Mesendoderm (in vitro differentiated cells): ENCODE measurements at regions not wholly inside any gene's neighbourhood (a gene's known extent, or its start where the extent isn't known, plus 50 kb on each side); places are given as distances from the start of the nearest gene placed in this dataset.
"Not testable (repeated sequence)": the region's sequence is repeated elsewhere in the genome, so short reads cannot be mapped to it uniquely, and the experiment has no call there.

Experiments
- DNase-seq: peaks from one replicate; pipeline ENCODE4 v3.0.0; 2013
- H2AK5ac ChIP-seq: 2 replicates; pipeline ENCODE4 v1.6.1; 2013; ENCODE audit warnings: low read length, inconsistent platforms
- H2BK120ac ChIP-seq: 2 replicates; pipeline ENCODE4 v1.6.1; 2013; ENCODE audit warnings: low read depth, mild to moderate bottlenecking, low read length, moderate library complexity, mixed read lengths
- H2BK15ac ChIP-seq: replicated peaks from 2 replicates; pipeline ENCODE4 v1.6.1; 2013; ENCODE audit warnings: low read depth, mild to moderate bottlenecking, moderate library complexity
- H2BK5ac ChIP-seq: 2 replicates; pipeline ENCODE4 v1.6.1; 2013; ENCODE audit warnings: low read length, inconsistent platforms
- H3K18ac ChIP-seq: 2 replicates; pipeline ENCODE4 v1.6.1; 2013; ENCODE audit warnings: mild to moderate bottlenecking, low read length, mixed read lengths
- H3K23ac ChIP-seq: one replicate; pipeline ENCODE4 v1.6.1; 2013; ENCODE audit warnings: low read length
- H3K27ac ChIP-seq: 2 replicates; pipeline ENCODE4 v1.5.1; 2013; ENCODE audit warnings: low read depth, mild to moderate bottlenecking, inconsistent platforms, low read length, moderate library complexity
- H3K27me3 ChIP-seq: 2 replicates; pipeline ENCODE4 v1.6.1; 2013; ENCODE audit warnings: low read length, control low read depth, mild to moderate bottlenecking, inconsistent platforms; ENCODE audit not compliant: insufficient read depth, poor library complexity
- H3K36me3 ChIP-seq: 2 replicates; pipeline ENCODE4 v1.6.1; 2013; ENCODE audit warnings: low read length, inconsistent platforms; ENCODE audit not compliant: control insufficient read depth, insufficient read depth
- H3K4ac ChIP-seq: one replicate; pipeline ENCODE4 v1.6.1; 2013; ENCODE audit warnings: low read depth, mild to moderate bottlenecking, low read length, moderate library complexity
- H3K4me1 ChIP-seq: 2 replicates; pipeline ENCODE4 v1.6.1; 2013; ENCODE audit warnings: low read depth, low read length, inconsistent platforms; ENCODE audit not compliant: control insufficient read depth
- H3K4me2 ChIP-seq: 2 replicates; pipeline ENCODE4 v1.6.1; 2013; ENCODE audit warnings: low read length
- H3K4me3 ChIP-seq: 2 replicates; pipeline ENCODE4 v1.5.1; 2013; ENCODE audit warnings: mild to moderate bottlenecking, low read length
- H3K56ac ChIP-seq: one replicate; pipeline ENCODE4 v1.6.1; 2013; ENCODE audit warnings: low read length
- H3K79me1 ChIP-seq: 2 replicates; pipeline ENCODE4 v1.6.1; 2013; ENCODE audit warnings: low read length, inconsistent platforms
- H3K79me2 ChIP-seq: 2 replicates; pipeline ENCODE4 v1.6.1; 2013; ENCODE audit warnings: mild to moderate bottlenecking, low read length; ENCODE audit not compliant: control insufficient read depth, insufficient read depth
- H3K9ac ChIP-seq: 2 replicates; pipeline ENCODE4 v1.6.1; 2013; ENCODE audit warnings: low read length, inconsistent platforms
- H4K5ac ChIP-seq: one replicate; pipeline ENCODE4 v1.6.1; 2013; ENCODE audit warnings: low read length
- H4K8ac ChIP-seq: one replicate; pipeline ENCODE4 v1.6.1; 2013; ENCODE audit warnings: low read depth, mild to moderate bottlenecking, control low read depth, low read length, moderate library complexity
- WGBS: extraction: QIAGEN DNeasy Blood & Tissue Kit; methylation state at CpG from one replicate; pipeline ENCODE4 v1.1.7; 2013; ENCODE audit warnings: low lambda C conversion rate, missing lambda C conversion rate; ENCODE audit not compliant: insufficient coverage; ENCODE audit errors: extremely low coverage; 5-methylcytosine and 5-hydroxymethylcytosine counted together

GRCh38 chr11:29219531-29219930 is 797.3 kb downstream of the KCNA4 start:
- not testable (repeated sequence) for H3K18ac ChIP-seq, H3K79me2 ChIP-seq, H3K27ac ChIP-seq, H3K4me2 ChIP-seq, H3K27me3 ChIP-seq, H2BK120ac ChIP-seq, H2AK5ac ChIP-seq, H2BK15ac ChIP-seq, H3K4me3 ChIP-seq, H3K56ac ChIP-seq, H3K79me1 ChIP-seq, H3K4me1 ChIP-seq, H3K9ac ChIP-seq, H2BK5ac ChIP-seq, H3K36me3 ChIP-seq, H4K5ac ChIP-seq, H3K23ac ChIP-seq, DNase-seq, H4K8ac ChIP-seq, H3K4ac ChIP-seq
- no CpG with 5 or more reads among the region's 1 CpG for WGBS

- Histone ChIP-seq H3K4me2 (no peak overlapping the region), H3K79me1 (no peaks in the 10 kb centered on the region), H3K27me3 (no peaks in the 10 kb centered on the region), H3K18ac (no peak overlapping the region), H2BK120ac (no peak overlapping the region), H3K9ac (no peak overlapping the region), H3K4me3 (no peak overlapping the region), H2AK5ac (no peak overlapping the region), H2BK15ac (no peak overlapping the region), H2BK5ac (no peak overlapping the region), H4K5ac (no peak overlapping the region), H3K4me1 (no peaks in the 10 kb centered on the region), H3K79me2 (no peaks in the 10 kb centered on the region), H4K8ac (no peak overlapping the region), H3K4ac (no peak overlapping the region), H3K56ac (no peak overlapping the region), H3K36me3 (no peaks in the 10 kb centered on the region), H3K27ac (no peak overlapping the region), H3K23ac (no peak overlapping the region)
- no peak for DNase-seq
These were observed 798.9 kb downstream of the KCNA4 start for GRCh38 chr11:29217901-29218300.

- H3K4me3 ChIP-seq: no peak overlapping the region
- H4K5ac ChIP-seq: no peak overlapping the region
- H3K79me2 ChIP-seq: no peaks in the 10 kb centered on the region
- no peak overlapping the region for H3K23ac ChIP-seq
- no peak overlapping the region for H3K18ac ChIP-seq
- no peak overlapping the region for H4K8ac ChIP-seq
- no CpG with 5 or more reads among the region's 4 CpGs for WGBS
- no peaks in the 10 kb centered on the region for H3K79me1 ChIP-seq
- no peak overlapping the region for H3K4me2 ChIP-seq
- no peak for DNase-seq
- H2BK15ac ChIP-seq: no peak overlapping the region
- no peak overlapping the region for H3K27ac ChIP-seq
- H2AK5ac ChIP-seq: no peak overlapping the region
- no peak overlapping the region for H2BK120ac ChIP-seq
- H2BK5ac ChIP-seq: no peak overlapping the region
- H3K4me1 ChIP-seq: no peaks in the 10 kb centered on the region
- H3K27me3 ChIP-seq: no peaks in the 10 kb centered on the region
- no peaks in the 10 kb centered on the region for H3K36me3 ChIP-seq
- H3K56ac ChIP-seq: no peak overlapping the region
- H3K4ac ChIP-seq: no peak overlapping the region
- H3K9ac ChIP-seq: no peak overlapping the region
These were observed 802.0 kb downstream of the KCNA4 start for GRCh38 chr11:29214833-29215232.

GRCh38 chr11:29211202-29211601 is 805.6 kb downstream of the KCNA4 start:
- Histone ChIP-seq H3K4me3 (no peak overlapping the region), H3K4me1 (no peaks in the 10 kb centered on the region), H4K8ac (no peak overlapping the region), H4K5ac (no peak overlapping the region), H3K56ac (no peak overlapping the region), H3K27ac (no peak overlapping the region), H3K79me2 (no peaks in the 10 kb centered on the region), H3K9ac (no peak overlapping the region), H2BK5ac (no peak overlapping the region), H2BK120ac (no peak overlapping the region), H3K4ac (no peak overlapping the region), H3K4me2 (no peak overlapping the region), H2AK5ac (no peak overlapping the region), H3K18ac (no peak overlapping the region), H3K27me3 (no peaks in the 10 kb centered on the region), H3K36me3 (no peaks in the 10 kb centered on the region), H3K79me1 (no peaks in the 10 kb centered on the region), H3K23ac (no peak overlapping the region), H2BK15ac (no peak overlapping the region)
- DNase-seq: no peak
- no CpG with 5 or more reads among the region's 3 CpGs for WGBS

GRCh38 chr11:29210426-29210825 is 806.4 kb downstream of the KCNA4 start:
- Histone ChIP-seq H2AK5ac (no peak overlapping the region), H3K27me3 (no peaks in the 10 kb centered on the region), H3K36me3 (no peaks in the 10 kb centered on the region), H3K18ac (no peak overlapping the region), H3K4me3 (no peak overlapping the region), H3K79me1 (no peaks in the 10 kb centered on the region), H3K23ac (no peak overlapping the region), H3K4me2 (no peak overlapping the region), H3K4ac (no peak overlapping the region), H3K9ac (no peak overlapping the region), H3K56ac (no peak overlapping the region), H2BK15ac (no peak overlapping the region), H3K4me1 (no peaks in the 10 kb centered on the region), H3K27ac (no peak overlapping the region), H4K5ac (no peak overlapping the region), H4K8ac (no peak overlapping the region), H2BK120ac (no peak overlapping the region), H3K79me2 (no peaks in the 10 kb centered on the region), H2BK5ac (no peak overlapping the region)
- DNase-seq: no peak
- WGBS: no CpG with 5 or more reads among the region's 2 CpGs

- Histone ChIP-seq H3K4me1 (no peaks in the 10 kb centered on the region), H3K79me1 (no peaks in the 10 kb centered on the region), H3K9ac (no peak overlapping the region), H2BK15ac (no peak overlapping the region), H3K4me3 (no peak overlapping the region), H3K4me2 (no peak overlapping the region), H3K79me2 (no peaks in the 10 kb centered on the region), H3K23ac (no peak overlapping the region), H3K4ac (no peak overlapping the region), H3K27me3 (no peaks in the 10 kb centered on the region), H2BK120ac (no peak overlapping the region), H3K36me3 (no peaks in the 10 kb centered on the region), H2BK5ac (no peak overlapping the region), H3K56ac (no peak overlapping the region), H3K27ac (no peak overlapping the region), H4K5ac (no peak overlapping the region), H4K8ac (no peak overlapping the region), H2AK5ac (no peak overlapping the region), H3K18ac (no peak overlapping the region)
- WGBS: no CpG with 5 or more reads among the region's 2 CpGs
- DNase-seq: no peak
These were observed 808.7 kb downstream of the KCNA4 start for GRCh38 chr11:29208117-29208516.
